Natural killer cell (primary cell): ENCODE measurements at regions not wholly inside any gene's neighbourhood (a gene's known extent, or its start where the extent isn't known, plus 50 kb on each side); places are given as distances from the start of the nearest gene placed in this dataset.

Experiments used
- ATAC-seq, 3 donors: fragments of 150-1000 bp in 2 of 3; fragments of 200-7000 bp in 1 of 3; cut with Tn5 transposase; 1 replicate in 1 of 3; 2 replicates in 2 of 3; pipeline ENCODE4 v1.10.0; 2021; ENCODE audit warnings: mild to moderate bottlenecking in 2 of 3, moderate library complexity in 2 of 3
- DNase-seq, 2 donors: peaks; one replicate each; pipeline versions ENCODE4 v3.0.0 to v3.0.0-alpha.2; 2013 to 2021; ENCODE audit warnings: mixed read lengths in 1 of 2
- H3K27ac ChIP-seq: one replicate; pipeline ENCODE4 v1.5.1; 2013; ENCODE audit warnings: mild to moderate bottlenecking, low read length
- H3K27me3 ChIP-seq: one replicate; pipeline ENCODE4 v1.6.1; 2013; ENCODE audit warnings: low read length; ENCODE audit not compliant: control insufficient read depth, insufficient read depth
- H3K36me3 ChIP-seq: one replicate; pipeline ENCODE4 v1.6.1; 2013; ENCODE audit warnings: low read length; ENCODE audit not compliant: control insufficient read depth, insufficient read depth
- H3K4me1 ChIP-seq: one replicate; pipeline ENCODE4 v1.6.1; 2013; ENCODE audit warnings: low read length; ENCODE audit not compliant: control insufficient read depth, insufficient read depth
- H3K4me3 ChIP-seq: one replicate; pipeline ENCODE4 v1.5.1; 2013; ENCODE audit warnings: low read length
- H3K9me3 ChIP-seq: one replicate; pipeline ENCODE4 v1.6.1; 2013; ENCODE audit warnings: low read length; ENCODE audit not compliant: control insufficient read depth, insufficient read depth
- H3K27ac Mint-ChIP-seq, 2 donors: one replicate each; pipeline ENCODE4 v1.8.0; 2022; ENCODE audit warnings: mild to moderate bottlenecking in 2 of 2, mixed read lengths in 2 of 2, moderate library complexity in 1 of 2
- H3K27me3 Mint-ChIP-seq, 2 donors: one replicate each; pipeline ENCODE4 v1.8.0; 2022; ENCODE audit warnings: low read depth in 2 of 2, mixed read lengths in 2 of 2
- H3K36me3 Mint-ChIP-seq: one replicate; pipeline ENCODE4 v1.8.0; 2022; ENCODE audit warnings: mixed read lengths
- H3K4me1 Mint-ChIP-seq, 2 donors: one replicate each; pipeline ENCODE4 v1.8.0; 2022; ENCODE audit warnings: mixed read lengths in 2 of 2
- H3K4me3 Mint-ChIP-seq: one replicate; pipeline ENCODE4 v1.8.0; 2022; ENCODE audit warnings: mild to moderate bottlenecking, moderate library complexity, mixed read lengths
- H3K9me3 Mint-ChIP-seq, 2 donors: one replicate each; pipeline ENCODE4 v1.8.0; 2022; ENCODE audit warnings: mixed read lengths in 2 of 2
- WGBS: methylation state at CpG from one replicate; pipeline ENCODE4 v1.1.7; 2013; ENCODE audit warnings: missing lambda C conversion rate; ENCODE audit not compliant: insufficient coverage; 5-methylcytosine and 5-hydroxymethylcytosine counted together
- intact Hi-C: fragments of 100-400 bp; cut with micrococcal nuclease; formaldehyde crosslinking; loops from one replicate; pipeline ENCODE4 v1.14.2; 2022
- TF ChIP-seq, protein P1 (sequence below): fragments of 200-600 bp; IDR thresholded peaks from one replicate; pipeline ENCODE4 v1.8.0; 2022; ENCODE audit warnings: antibody characterized with exemption

DNA sequence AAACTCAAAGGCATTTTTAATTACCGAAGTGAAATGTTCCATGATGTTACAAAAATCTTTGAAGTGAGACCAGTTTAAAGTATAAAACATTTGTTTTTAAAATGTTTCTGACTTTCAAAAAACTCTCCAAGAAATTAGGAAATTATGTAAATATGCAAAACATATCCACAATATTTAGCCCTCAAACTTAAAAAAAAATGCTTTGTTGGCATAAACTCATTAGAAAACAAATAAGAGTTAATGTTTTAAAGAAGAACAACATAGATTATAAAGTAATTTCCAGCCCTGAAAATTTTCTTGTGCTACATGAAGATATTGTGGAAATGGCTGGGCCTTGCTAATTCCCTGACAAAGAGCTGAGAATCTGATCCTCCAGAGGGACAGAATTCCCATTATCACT is 199.7 kb upstream of the STARD13 start:
- WGBS, result no CpG with 5 or more reads among the region's 1 CpG
- H3K4me3 ChIP-seq, result no peak overlapping the region
- DNase-seq, result no peak

DNA sequence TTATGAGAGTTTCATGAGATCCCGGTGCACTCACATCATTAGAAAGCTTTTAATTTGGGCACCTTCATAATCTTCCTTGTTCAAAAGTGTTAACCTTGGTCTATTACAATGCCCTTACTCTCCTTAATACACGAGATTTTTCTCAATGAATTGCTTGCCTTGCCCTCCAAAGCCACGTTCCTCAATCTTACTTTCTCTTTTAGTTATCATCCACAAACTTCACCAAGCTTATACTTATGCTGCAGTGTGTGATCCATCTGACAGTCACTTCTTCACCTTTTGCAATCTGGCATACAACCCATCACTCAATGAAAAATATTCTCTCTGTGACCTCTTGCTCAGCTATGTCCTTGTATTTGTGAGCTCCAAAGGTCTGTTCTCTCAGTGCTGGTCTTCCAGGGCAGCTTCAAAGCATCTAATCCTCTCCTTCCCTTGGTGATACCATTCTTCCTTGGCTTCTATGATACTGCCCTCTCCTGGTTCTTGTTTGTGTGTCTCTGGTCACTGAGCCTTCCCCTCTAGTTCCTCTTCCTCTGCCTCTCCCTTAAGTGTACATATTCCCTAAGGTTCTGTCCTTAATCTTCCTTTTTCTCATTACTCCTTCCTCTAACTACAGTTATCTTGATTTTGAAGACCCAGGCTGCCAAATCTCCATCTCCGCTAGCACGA is 202.2 kb upstream of the STARD13 start:
- ATAC-seq (no peak), DNase-seq (no peak)
- H3K27me3 ChIP-seq, result no peaks in the 10 kb centered on the region
- peaks cover 0 to 6% of the 10 kb centered on the region in 2 donors for H3K4me1 Mint-ChIP-seq
- intact Hi-C loops, result no loop called here
- H3K27me3 Mint-ChIP-seq, result peaks cover 0 to 9% of the 10 kb centered on the region in 2 donors
- no peaks in the 10 kb centered on the region for H3K9me3 ChIP-seq
- no peak overlapping the region for H3K4me3 Mint-ChIP-seq
- no peak overlapping the region for H3K27ac Mint-ChIP-seq
- TF ChIP-seq, protein P1, sequence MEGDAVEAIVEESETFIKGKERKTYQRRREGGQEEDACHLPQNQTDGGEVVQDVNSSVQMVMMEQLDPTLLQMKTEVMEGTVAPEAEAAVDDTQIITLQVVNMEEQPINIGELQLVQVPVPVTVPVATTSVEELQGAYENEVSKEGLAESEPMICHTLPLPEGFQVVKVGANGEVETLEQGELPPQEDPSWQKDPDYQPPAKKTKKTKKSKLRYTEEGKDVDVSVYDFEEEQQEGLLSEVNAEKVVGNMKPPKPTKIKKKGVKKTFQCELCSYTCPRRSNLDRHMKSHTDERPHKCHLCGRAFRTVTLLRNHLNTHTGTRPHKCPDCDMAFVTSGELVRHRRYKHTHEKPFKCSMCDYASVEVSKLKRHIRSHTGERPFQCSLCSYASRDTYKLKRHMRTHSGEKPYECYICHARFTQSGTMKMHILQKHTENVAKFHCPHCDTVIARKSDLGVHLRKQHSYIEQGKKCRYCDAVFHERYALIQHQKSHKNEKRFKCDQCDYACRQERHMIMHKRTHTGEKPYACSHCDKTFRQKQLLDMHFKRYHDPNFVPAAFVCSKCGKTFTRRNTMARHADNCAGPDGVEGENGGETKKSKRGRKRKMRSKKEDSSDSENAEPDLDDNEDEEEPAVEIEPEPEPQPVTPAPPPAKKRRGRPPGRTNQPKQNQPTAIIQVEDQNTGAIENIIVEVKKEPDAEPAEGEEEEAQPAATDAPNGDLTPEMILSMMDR, result no peak
- no peaks in the 10 kb centered on the region for H3K4me1 ChIP-seq
- no peak overlapping the region for H3K4me3 ChIP-seq
- H3K36me3 ChIP-seq, result no peaks in the 10 kb centered on the region
- H3K36me3 Mint-ChIP-seq, result no peaks in the 10 kb centered on the region
- H3K9me3 Mint-ChIP-seq, result no peaks in the 10 kb centered on the region
- no peak overlapping the region for H3K27ac ChIP-seq
- 73% methylated on average over 5 of the region's 5 CpGs for WGBS

More for the DNA sequence above, 199.7 kb upstream of the STARD13 start:
- TF ChIP-seq, protein P1, result no peak
- peaks cover 0 to 6% of the 10 kb centered on the region in 2 donors for H3K4me1 Mint-ChIP-seq
- peaks cover 0 to 9% of the 10 kb centered on the region in 2 donors for H3K27me3 Mint-ChIP-seq
- ATAC-seq, result no peak
- H3K4me3 Mint-ChIP-seq, result no peak overlapping the region
- H3K27me3 ChIP-seq, result no peaks in the 10 kb centered on the region
- no peaks in the 10 kb centered on the region for H3K9me3 ChIP-seq
- H3K4me1 ChIP-seq, result no peaks in the 10 kb centered on the region
- no peaks in the 10 kb centered on the region for H3K36me3 ChIP-seq
- intact Hi-C loops, result no loop called here
- H3K9me3 Mint-ChIP-seq, result no peaks in the 10 kb centered on the region
- no peak overlapping the region for H3K27ac Mint-ChIP-seq
- no peaks in the 10 kb centered on the region for H3K36me3 Mint-ChIP-seq
- H3K27ac ChIP-seq, result no peak overlapping the region

DNA sequence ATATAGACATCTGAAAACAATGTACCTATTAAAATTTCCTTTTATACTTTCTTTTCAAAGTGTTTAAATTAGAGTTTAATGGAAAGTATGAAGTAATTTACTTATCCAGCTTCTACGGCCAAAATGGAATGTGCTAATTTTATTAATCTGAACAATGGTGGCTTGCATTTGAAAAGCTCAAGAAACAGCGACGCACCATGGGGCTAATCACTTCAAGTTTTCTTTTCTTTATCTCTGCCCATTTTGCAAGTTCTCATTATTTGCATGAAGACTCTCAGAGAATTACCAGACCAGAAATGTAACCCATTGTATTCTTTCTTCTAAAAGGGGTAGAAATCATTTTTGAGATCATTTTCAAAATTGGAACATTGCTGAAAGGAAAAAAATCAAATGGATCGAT is 204.0 kb upstream of the STARD13 start:
- Histone ChIP-seq H3K4me3 (no peak overlapping the region), H3K36me3 (no peaks in the 10 kb centered on the region), H3K27me3 (no peaks in the 10 kb centered on the region), H3K4me1 (no peaks in the 10 kb centered on the region), H3K27ac (no peak overlapping the region), H3K9me3 (no peaks in the 10 kb centered on the region)
- DNase-seq, result no peak
- peaks cover 0 to 6% of the 10 kb centered on the region in 2 donors for H3K27me3 Mint-ChIP-seq
- peaks cover 0 to 6% of the 10 kb centered on the region in 2 donors for H3K4me1 Mint-ChIP-seq
- ATAC-seq, result no peak
- H3K4me3 Mint-ChIP-seq, result no peak overlapping the region
- no peaks in the 10 kb centered on the region for H3K36me3 Mint-ChIP-seq
- intact Hi-C loops, result no loop called here
- TF ChIP-seq, protein P1, result no peak
- no peak overlapping the region for H3K27ac Mint-ChIP-seq
- WGBS, result 100% methylated on average over 3 of the region's 4 CpGs
- no peaks in the 10 kb centered on the region for H3K9me3 Mint-ChIP-seq
